GM12878 (cell line): ENCODE measurements at regions not wholly inside any gene's neighbourhood (a gene's known extent, or its start where the extent isn't known, plus 50 kb on each side); places are given as distances from the start of the nearest gene placed in this dataset.

ENCODE experiments used
- ATAC-seq: fragments of 200-7000 bp; cut with Tn5 transposase; 3 replicates; pipeline ENCODE4 v1.9.1; 2020; ENCODE audit warnings: mild to moderate bottlenecking, moderate library complexity
- BruUV-seq: library from RNA; stranded (reverse); fragments of 400-500 nt; replicated peaks from 2 replicates; lab custom pipeline; 2021; lab: Mats Ljungman, UMichigan
- CTCF ChIA-PET: fragments of 300-600 bp; sonication (Branson Sonifier 250); formaldehyde crosslinking; extraction: SDS; loops from one replicate; lab custom pipeline; 2021; ENCODE audit warnings: inconsistent platforms; lab: Yijun Ruan, JAX
- POLR2A ChIA-PET: fragments of 350-600 bp; formaldehyde crosslinking; extraction: SDS; loops from one replicate; lab custom pipeline; 2021; ENCODE audit warnings: inconsistent platforms; lab: Charles Lee
- RAD21 ChIA-PET: fragments of 300-600 bp; sonication (Branson Sonifier 250); formaldehyde crosslinking; loops from one replicate; lab custom pipeline; 2023; ENCODE audit warnings: antibody characterized with exemption; ENCODE audit not compliant: unreplicated experiment; lab: Charles Lee
- SMC1A ChIA-PET: fragments of 300-600 bp; sonication (Branson Sonifier 250); formaldehyde crosslinking; loops from one replicate; lab custom pipeline; 2023; ENCODE audit not compliant: unreplicated experiment, uncharacterized antibody; lab: Charles Lee
- DNase-seq: peaks from one replicate; pipeline ENCODE4 v3.0.0-alpha.2; 2011; ENCODE audit warnings: low read depth, low spot score
- FAIRE-seq: peaks from 3 replicates; lab custom pipeline; 2011; peaks lifted over from hg19 to GRCh38; lab: Jason Lieb, UNC
- H2AFZ ChIP-seq: 2 replicates; pipeline ENCODE4 v1.6.0; 2011; ENCODE audit warnings: low read depth, low read length, control low read depth; ENCODE audit not compliant: control insufficient read depth
- H3K27ac ChIP-seq: 2 replicates; pipeline ENCODE4 v1.5.1; 2011; ENCODE audit warnings: control low read depth; ENCODE audit not compliant: control insufficient read depth, insufficient read depth
- H3K27me3 ChIP-seq, 2 experiments: replicated peaks in 1 of 2; 2 replicates each; pipeline versions ENCODE4 v1.6.0 to v1.6.1; 2011; ENCODE audit warnings: low read length in 1 of 2; ENCODE audit not compliant: control insufficient read depth in 2 of 2, insufficient read depth in 2 of 2
- H3K36me3 ChIP-seq, 2 experiments: 2 replicates each; pipeline ENCODE4 v1.5.1; 2011; ENCODE audit warnings: low read length in 1 of 2; ENCODE audit not compliant: control insufficient read depth in 2 of 2, insufficient read depth in 2 of 2
- H3K4me1 ChIP-seq: 2 replicates; pipeline ENCODE4 v1.6.1; 2011; ENCODE audit warnings: mild to moderate bottlenecking, low read length, moderate library complexity, mixed read lengths; ENCODE audit not compliant: control insufficient read depth, insufficient read depth
- H3K4me2 ChIP-seq: 2 replicates; pipeline ENCODE4 v1.6.0; 2011; ENCODE audit warnings: control low read depth; ENCODE audit not compliant: control insufficient read depth, insufficient read depth
- H3K4me3 ChIP-seq: fragments of 200-600 bp; sonication (generic); 2 replicates; pipeline ENCODE4 v1.5.1; 2016
- H3K79me2 ChIP-seq: 2 replicates; pipeline ENCODE4 v1.6.0; 2011; ENCODE audit warnings: low read length; ENCODE audit not compliant: control insufficient read depth, insufficient read depth
- H3K9ac ChIP-seq: 2 replicates; pipeline ENCODE4 v1.8.0; 2011; ENCODE audit warnings: low read length, control low read depth, mixed read lengths; ENCODE audit not compliant: control insufficient read depth, insufficient read depth
- H3K9me3 ChIP-seq: replicated peaks from 3 replicates; pipeline ENCODE4 v1.5.1; 2011; ENCODE audit warnings: mild to moderate bottlenecking, low read length; ENCODE audit not compliant: control insufficient read depth, insufficient read depth
- H4K20me1 ChIP-seq: 2 replicates; pipeline ENCODE4 v1.6.0; 2011; ENCODE audit not compliant: control insufficient read depth, insufficient read depth
- ASH2L ChIP-seq: fragments of 300-600, 200-600 bp; sonication (generic); IDR thresholded peaks from 2 replicates; pipeline ENCODE4 v1.6.1; 2017; ENCODE audit warnings: low read depth, mild to moderate bottlenecking, borderline replicate concordance
- E2F4 ChIP-seq: IDR thresholded peaks from 2 replicates; pipeline ENCODE4 v1.6.1; 2012; ENCODE audit warnings: low read depth, low read length, improper control_type of control experiment
- ESRRA ChIP-seq: IDR thresholded peaks from 2 replicates; pipeline ENCODE4 v1.6.1; 2012; ENCODE audit warnings: mild to moderate bottlenecking, low read length, improper control_type of control experiment
- HSF1 ChIP-seq: fragments of 150-350 bp; IDR thresholded peaks from 2 replicates; pipeline ENCODE4 v1.6.1; 2014; ENCODE audit warnings: mild to moderate bottlenecking, low read depth, low read length
- JUNB ChIP-seq: IDR thresholded peaks from 2 replicates; pipeline ENCODE4 v1.6.1; 2016; ENCODE audit warnings: antibody characterized with exemption, mild to moderate bottlenecking
- LARP7 ChIP-seq: fragments of 450-650 bp; IDR thresholded peaks from 2 replicates; pipeline ENCODE4 v1.6.1; 2017; ENCODE audit warnings: mild to moderate bottlenecking
- MAX ChIP-seq: IDR thresholded peaks from 2 replicates; pipeline ENCODE4 v1.6.1; 2012; ENCODE audit warnings: low read depth, low read length, improper control_type of control experiment
- MEF2B ChIP-seq: fragments of 450-650 bp; IDR thresholded peaks from 2 replicates; pipeline ENCODE4 v1.6.1; 2018; ENCODE audit warnings: mild to moderate bottlenecking, moderate library complexity; ENCODE audit not compliant: partially characterized antibody, poor library complexity, severe bottlenecking
- NBN ChIP-seq: fragments of 450-650 bp; IDR thresholded peaks from 2 replicates; pipeline ENCODE4 v1.6.1; 2016
- NR2F1 ChIP-seq: fragments of 450-650 bp; conservative IDR thresholded peaks from 2 replicates; pipeline ENCODE4 v1.6.1; 2017; ENCODE audit warnings: mild to moderate bottlenecking
- PAX5 ChIP-seq: IDR thresholded peaks from 2 replicates; pipeline ENCODE4 v1.6.1; 2011; ENCODE audit warnings: low read depth, low read length, borderline replicate concordance
- POU2F2 ChIP-seq: IDR thresholded peaks from 3 replicates; pipeline ENCODE4 v1.6.1; 2011; ENCODE audit warnings: low read depth, mild to moderate bottlenecking, low read length, borderline replicate concordance
- RELB ChIP-seq: fragments of 450-650 bp; IDR thresholded peaks from 2 replicates; pipeline ENCODE4 v1.6.1; 2017; ENCODE audit warnings: low read depth, mild to moderate bottlenecking, moderate library complexity
- SRF ChIP-seq, 2 experiments: IDR thresholded peaks; 2 replicates each; pipeline ENCODE4 v1.6.1; 2011; ENCODE audit warnings: low read depth in 2 of 2, low read length in 2 of 2, mild to moderate bottlenecking in 1 of 2, moderate library complexity in 1 of 2
- TCF12 ChIP-seq: IDR thresholded peaks from 2 replicates; pipeline ENCODE4 v1.6.1; 2011; ENCODE audit warnings: low read depth, mild to moderate bottlenecking, low read length
- USF2 ChIP-seq: IDR thresholded peaks from 2 replicates; pipeline ENCODE4 v1.6.1; 2011; ENCODE audit warnings: low read depth, low read length, improper control_type of control experiment, borderline replicate concordance
- ZBED1 ChIP-seq: IDR thresholded peaks from 2 replicates; pipeline ENCODE4 v1.6.1; 2016; ENCODE audit warnings: borderline replicate concordance
- ZNF384 ChIP-seq: IDR thresholded peaks from 2 replicates; pipeline ENCODE4 v1.6.1; 2012; ENCODE audit warnings: low read depth, mild to moderate bottlenecking, low read length, improper control_type of control experiment, borderline replicate concordance
- WGBS: methylation state at CpG from one replicate; pipeline ENCODE4 v1.1.6; 2016; ENCODE audit warnings: low lambda C conversion rate; ENCODE audit not compliant: insufficient replicate concordance, insufficient coverage; ENCODE audit errors: missing lambda C conversion rate; 5-methylcytosine and 5-hydroxymethylcytosine counted together
- in situ Hi-C: fragments of 300-500 bp; cut with MboI; formaldehyde crosslinking; loops from 9 replicates; pipeline ENCODE4 v1.14.3; 2018; ENCODE audit warnings: mixed read lengths
- intact Hi-C: fragments of 100-400 bp; cut with micrococcal nuclease; formaldehyde crosslinking; loops from one replicate; pipeline ENCODE4 v1.14.2; 2022; ENCODE audit not compliant: unreplicated experiment

GRCh38 chr22:49587987-49588386, 239.7 kb downstream of the BRD1 start (continued):
- TF ChIP-seq HSF1: no peak
- TF ChIP-seq MEF2B: no peak
- no peak for TF ChIP-seq TCF12
- TF ChIP-seq SRF (IDR thresholded peaks at IDR 0.05; ENCODE audit: low read depth in 2 of 2, low read length in 2 of 2): no peak
- TF ChIP-seq POU2F2: no peak
- no peak for TF ChIP-seq NR2F1
- no peak for TF ChIP-seq ESRRA

- Histone ChIP-seq H3K27ac (no peak overlapping the region), H3K9me3 (no peaks in the 10 kb centered on the region; the same call in 2 of the 3 replicates), H3K9ac (no peak overlapping the region), H3K36me3 (no peaks in the 10 kb centered on the region; a peak in 2 of 4 replicates), H3K4me1 (no peaks in the 10 kb centered on the region), H2AFZ (no peak overlapping the region), H3K27me3 (no peaks in the 10 kb centered on the region), H3K4me3 (no peak overlapping the region), H3K79me2 (no peaks in the 10 kb centered on the region), H3K4me2 (no peak overlapping the region), H4K20me1 (no peaks in the 10 kb centered on the region)
- ChIA-PET SMC1A (no interaction called here), POLR2A (no interaction called here), CTCF (no interaction called here), RAD21 (no interaction called here)
- in situ Hi-C loops (no loop called here), intact Hi-C loops (no loop called here)
- DNase-seq (no peak), FAIRE-seq (no peak), ATAC-seq (no peak)
- BruUV-seq: no TSS peak
- WGBS: 93% methylated on average over 6 of the region's 13 CpGs
- TF ChIP-seq JUNB: no peak
- no peak for TF ChIP-seq ASH2L
- no peak for TF ChIP-seq USF2
- no peak for TF ChIP-seq ZNF384
- no peak for TF ChIP-seq E2F4
- no peak for TF ChIP-seq ZBED1
- no peak for TF ChIP-seq LARP7
- TF ChIP-seq NBN: no peak
- TF ChIP-seq RELB: no peak
- TF ChIP-seq MAX: no peak
- no peak for TF ChIP-seq SRF (IDR thresholded peaks at IDR 0.05; ENCODE audit: low read depth in 2 of 2, low read length in 2 of 2)
- no peak for TF ChIP-seq PAX5
These were observed 240.3 kb downstream of the BRD1 start for GRCh38 chr22:49587421-49587820.
